IPS-18a (cell line): ENCODE measurements at regions not wholly inside any gene's neighbourhood (a gene's known extent, or its start where the extent isn't known, plus 50 kb on each side); places are given as distances from the start of the nearest gene placed in this dataset.
"Not testable (repeated sequence)": the region's sequence is repeated elsewhere in the genome, so short reads cannot be mapped to it uniquely, and the experiment has no call there.

Source experiments
- H3K27ac ChIP-seq: one replicate; pipeline ENCODE4 v1.5.1; 2013; ENCODE audit warnings: low read length
- H3K27me3 ChIP-seq: one replicate; pipeline ENCODE4 v1.6.1; 2013; ENCODE audit warnings: mild to moderate bottlenecking, low read length; ENCODE audit not compliant: control insufficient read depth, insufficient read depth
- H3K36me3 ChIP-seq: one replicate; pipeline ENCODE4 v1.6.1; 2013; ENCODE audit warnings: low read depth, low read length; ENCODE audit not compliant: control insufficient read depth
- H3K4me1 ChIP-seq: one replicate; pipeline ENCODE4 v1.6.1; 2013; ENCODE audit warnings: low read depth, low read length; ENCODE audit not compliant: control insufficient read depth
- H3K4me3 ChIP-seq: one replicate; pipeline ENCODE4 v1.5.1; 2013; ENCODE audit warnings: low read length
- H3K9ac ChIP-seq: one replicate; pipeline ENCODE4 v1.6.1; 2013; ENCODE audit warnings: mild to moderate bottlenecking, low read length, moderate library complexity
- H3K9me3 ChIP-seq: one replicate; pipeline ENCODE4 v1.6.1; 2013; ENCODE audit warnings: low read depth, low read length; ENCODE audit not compliant: control insufficient read depth

GRCh38 chr2:133871545-133872209 lies 303.4 kb upstream of the NCKAP5 start:
- no peaks in the 10 kb centered on the region for H3K36me3 ChIP-seq
- H3K27me3 ChIP-seq = no peaks in the 10 kb centered on the region
- no peak overlapping the region for H3K9ac ChIP-seq
- H3K9me3 ChIP-seq = no peaks in the 10 kb centered on the region
- no peak overlapping the region for H3K4me3 ChIP-seq
- H3K4me1 ChIP-seq = no peaks in the 10 kb centered on the region
- no peak overlapping the region for H3K27ac ChIP-seq

GRCh38 chr2:133878326-133878725 lies 310.1 kb upstream of the NCKAP5 start:
- Histone ChIP-seq H3K36me3 (no peaks in the 10 kb centered on the region), H3K9ac (no peak overlapping the region), H3K27ac (no peak overlapping the region), H3K4me3 (no peak overlapping the region), H3K27me3 (no peaks in the 10 kb centered on the region), H3K4me1 (no peaks in the 10 kb centered on the region), H3K9me3 (no peaks in the 10 kb centered on the region)

DNA sequence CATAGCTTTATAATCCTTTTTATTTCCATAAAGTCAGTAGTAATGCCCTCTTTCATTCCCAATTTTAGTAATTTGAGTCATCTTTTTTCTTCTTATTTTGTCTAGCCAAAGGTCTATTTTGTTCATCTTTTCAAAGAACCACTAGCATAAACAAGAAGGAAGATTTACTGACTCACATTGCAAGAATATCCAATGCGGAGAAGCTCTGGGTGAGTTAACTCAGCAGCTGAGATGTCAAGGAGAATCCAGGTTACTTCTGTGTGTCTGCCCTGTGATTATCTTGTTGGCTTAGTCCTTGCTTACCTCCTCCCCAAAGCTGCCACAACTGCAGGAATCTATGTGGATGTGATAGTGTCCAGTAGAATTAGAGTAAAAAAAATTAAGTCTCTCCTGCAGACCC lies 311.4 kb upstream of the NCKAP5 start:
- Histone ChIP-seq H3K9ac (no peak overlapping the region), H3K27me3 (no peaks in the 10 kb centered on the region), H3K9me3 (no peaks in the 10 kb centered on the region), H3K4me3 (no peak overlapping the region), H3K4me1 (no peaks in the 10 kb centered on the region), H3K27ac (no peak overlapping the region), H3K36me3 (no peaks in the 10 kb centered on the region)

- not testable (repeated sequence) for H3K27ac ChIP-seq, H3K36me3 ChIP-seq, H3K9me3 ChIP-seq, H3K9ac ChIP-seq, H3K4me3 ChIP-seq, H3K27me3 ChIP-seq, H3K4me1 ChIP-seq
These were observed 313.9 kb upstream of the NCKAP5 start for GRCh38 chr2:133882159-133882558.

- H3K9ac ChIP-seq = no peak overlapping the region
- H3K4me3 ChIP-seq = no peak overlapping the region
- no peaks in the 10 kb centered on the region for H3K27me3 ChIP-seq
- H3K4me1 ChIP-seq = no peaks in the 10 kb centered on the region
- H3K9me3 ChIP-seq = no peaks in the 10 kb centered on the region
- H3K36me3 ChIP-seq = no peaks in the 10 kb centered on the region
- H3K27ac ChIP-seq = no peak overlapping the region
These were observed 316.6 kb upstream of the NCKAP5 start for GRCh38 chr2:133884739-133885381.

- Histone ChIP-seq H3K4me1 (no peaks in the 10 kb centered on the region), H3K9me3 (no peaks in the 10 kb centered on the region), H3K27me3 (no peaks in the 10 kb centered on the region), H3K9ac (no peak overlapping the region), H3K4me3 (no peak overlapping the region), H3K36me3 (no peaks in the 10 kb centered on the region), H3K27ac (no peak overlapping the region)
These were observed 317.6 kb upstream of the NCKAP5 start for GRCh38 chr2:133885847-133886246.

- H3K27me3 ChIP-seq = no peaks in the 10 kb centered on the region
- H3K27ac ChIP-seq = no peak overlapping the region
- H3K9me3 ChIP-seq = no peaks in the 10 kb centered on the region
- no peaks in the 10 kb centered on the region for H3K36me3 ChIP-seq
- no peaks in the 10 kb centered on the region for H3K4me1 ChIP-seq
- no peak overlapping the region for H3K4me3 ChIP-seq
- H3K9ac ChIP-seq = no peak overlapping the region
These were observed 318.7 kb upstream of the NCKAP5 start for GRCh38 chr2:133886735-133887675.

- Histone ChIP-seq H3K27ac (no peak overlapping the region), H3K9ac (no peak overlapping the region), H3K4me3 (no peak overlapping the region), H3K4me1 (no peaks in the 10 kb centered on the region), H3K9me3 (no peaks in the 10 kb centered on the region), H3K36me3 (no peaks in the 10 kb centered on the region), H3K27me3 (no peaks in the 10 kb centered on the region)
These were observed 319.4 kb upstream of the NCKAP5 start for GRCh38 chr2:133887676-133888040.

DNA sequence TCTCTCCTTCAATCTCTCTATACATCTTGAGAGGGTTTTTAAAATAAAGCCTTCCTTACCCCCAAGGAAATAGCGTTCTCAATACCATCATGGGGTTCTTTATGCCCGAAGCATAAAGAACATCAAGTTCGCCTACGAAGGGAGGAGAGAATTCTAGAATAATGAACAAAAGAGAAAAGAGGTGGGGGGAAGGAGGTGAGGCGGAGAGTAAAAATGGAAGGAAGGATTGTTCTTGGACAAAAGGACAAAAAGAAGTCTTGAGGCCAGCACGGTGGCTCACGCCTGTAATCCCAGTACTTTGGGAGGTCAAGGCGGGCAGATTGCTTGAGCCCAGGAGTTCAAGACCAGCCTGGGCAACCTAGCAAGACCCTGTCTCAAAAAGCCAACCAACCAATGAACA lies 319.8 kb upstream of the NCKAP5 start:
- Histone ChIP-seq H3K4me1 (no peaks in the 10 kb centered on the region), H3K27ac (no peak overlapping the region), H3K4me3 (no peak overlapping the region), H3K9ac (no peak overlapping the region), H3K36me3 (no peaks in the 10 kb centered on the region), H3K27me3 (no peaks in the 10 kb centered on the region), H3K9me3 (no peaks in the 10 kb centered on the region)

GRCh38 chr2:133888621-133889219 lies 320.5 kb upstream of the NCKAP5 start:
- H3K4me1 ChIP-seq = no peaks in the 10 kb centered on the region
- no peak overlapping the region for H3K9ac ChIP-seq
- no peaks in the 10 kb centered on the region for H3K9me3 ChIP-seq
- H3K27me3 ChIP-seq = no peaks in the 10 kb centered on the region
- no peaks in the 10 kb centered on the region for H3K36me3 ChIP-seq
- H3K27ac ChIP-seq = no peak overlapping the region
- H3K4me3 ChIP-seq = no peak overlapping the region

DNA sequence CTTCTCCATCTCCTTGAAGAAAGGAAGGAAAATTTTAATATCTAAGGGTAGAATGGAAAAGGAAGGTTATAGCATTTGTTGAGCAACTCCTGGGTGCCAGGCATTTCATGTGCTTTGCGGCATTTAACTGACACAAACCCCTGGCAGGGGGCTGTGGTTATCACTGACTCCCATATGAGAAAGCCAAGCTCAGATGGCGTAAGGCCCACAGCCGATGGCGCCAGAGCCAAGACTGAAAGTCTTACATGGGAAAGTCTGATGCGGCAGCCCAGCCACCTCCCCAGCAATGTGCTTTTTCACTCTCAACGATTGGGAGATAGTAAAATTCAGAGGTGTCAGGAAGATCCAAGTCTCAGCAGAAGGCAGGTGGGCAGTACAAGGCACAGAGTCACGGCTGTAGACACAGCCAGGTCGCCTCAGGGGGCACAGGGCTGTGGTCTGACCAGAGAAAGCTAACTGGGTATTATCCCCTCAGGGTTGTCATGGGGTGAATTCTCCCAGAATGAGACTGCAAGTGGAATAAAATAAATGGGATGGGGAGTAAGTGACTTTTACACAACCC lies 324.2 kb upstream of the NCKAP5 start:
- H3K27ac ChIP-seq = no peak overlapping the region
- no peak overlapping the region for H3K4me3 ChIP-seq
- H3K9me3 ChIP-seq = no peaks in the 10 kb centered on the region
- H3K27me3 ChIP-seq = no peaks in the 10 kb centered on the region
- H3K4me1 ChIP-seq = no peaks in the 10 kb centered on the region
- H3K36me3 ChIP-seq = no peaks in the 10 kb centered on the region
- no peak overlapping the region for H3K9ac ChIP-seq
